SK-N-SH (cell line): ENCODE measurements at regions not wholly inside any gene's neighbourhood (a gene's known extent, or its start where the extent isn't known, plus 50 kb on each side); places are given as distances from the start of the nearest gene placed in this dataset.

ENCODE experiments used
- CTCF ChIA-PET: fragments of 300-600, 350-600 bp; formaldehyde crosslinking; extraction: SDS; loops from one replicate; lab custom pipeline; 2021; lab: Yijun Ruan, JAX
- POLR2A ChIA-PET: fragments of 350-600 bp; sonication (Branson Sonifier 250); formaldehyde crosslinking; extraction: SDS; loops from one replicate; lab custom pipeline; 2020; ENCODE audit warnings: antibody characterized with exemption, inconsistent platforms; lab: Yijun Ruan, JAX
- DNase-seq: peaks from one replicate; pipeline ENCODE4 v3.0.0; 2012
- H2AFZ ChIP-seq: fragments of 200-600 bp; sonication (generic); 2 replicates; pipeline ENCODE4 v1.8.1; 2016; ENCODE audit warnings: antibody characterized with exemption, mild to moderate bottlenecking, low read depth
- H3F3A ChIP-seq: fragments of 200-600 bp; sonication (generic); replicated peaks from 2 replicates; pipeline ENCODE3; 2016; ENCODE audit warnings: antibody characterized with exemption, mild to moderate bottlenecking; ENCODE audit not compliant: insufficient read depth
- H3K27ac ChIP-seq, 2 experiments: fragments of 200-500 bp in 1 of 2; fragments of 200-600 bp in 1 of 2; sonication (Bioruptor generic) in 1 of 2; sonication (generic), shearing (Covaris generic) in 1 of 2; 2 replicates each; pipeline versions ENCODE4 v1.5.1 to v1.6.1; 2014 to 2016; ENCODE audit warnings: low read depth in 2 of 2, inconsistent platforms in 1 of 2, low read length in 1 of 2, mild to moderate bottlenecking in 1 of 2, mixed read lengths in 1 of 2
- H3K27me3 ChIP-seq: fragments of 200-600 bp; sonication (generic), shearing (Covaris generic); 2 replicates; pipeline ENCODE4 v1.6.1; 2016; ENCODE audit warnings: mixed run types; ENCODE audit not compliant: insufficient read depth
- H3K36me3 ChIP-seq, 2 experiments: fragments of 200-500 bp in 1 of 2; fragments of 200-600 bp in 1 of 2; sonication (Bioruptor generic) in 1 of 2; sonication (generic) in 1 of 2; replicated peaks in 1 of 2; 2 replicates each; pipeline versions ENCODE3 to v1.5.1; 2014 to 2016; ENCODE audit warnings: low read length in 1 of 2, mild to moderate bottlenecking in 1 of 2; ENCODE audit not compliant: insufficient read depth in 2 of 2, control insufficient read depth in 1 of 2
- H3K4me1 ChIP-seq, 2 experiments: fragments of 200-500 bp in 1 of 2; fragments of 200-600 bp in 1 of 2; sonication (Bioruptor generic) in 1 of 2; sonication (generic), shearing (Covaris generic) in 1 of 2; 2 replicates each; pipeline versions ENCODE4 v1.5.1 to v1.6.1; 2014 to 2016; ENCODE audit warnings: low read depth in 1 of 2, low read length in 1 of 2, mixed run types in 1 of 2; ENCODE audit not compliant: insufficient read depth in 2 of 2, control insufficient read depth in 1 of 2
- H3K4me2 ChIP-seq: fragments of 200-600 bp; sonication (generic), shearing (Covaris generic); 2 replicates; pipeline ENCODE4 v1.6.1; 2017; ENCODE audit warnings: mixed run types
- H3K4me3 ChIP-seq, 2 experiments: fragments of 200-500 bp in 1 of 2; fragments of 200-600 bp in 1 of 2; sonication (Bioruptor generic) in 1 of 2; sonication (generic), shearing (Covaris generic) in 1 of 2; 2 replicates each; pipeline versions ENCODE4 v1.5.1 to v1.8.1; 2014 to 2016; ENCODE audit warnings: low read depth in 2 of 2, inconsistent platforms in 1 of 2, low read length in 1 of 2, mild to moderate bottlenecking in 1 of 2, mixed read lengths in 1 of 2, moderate library complexity in 1 of 2
- H3K79me2 ChIP-seq: fragments of 200-600 bp; sonication (generic); 2 replicates; pipeline ENCODE4 v1.8.1; 2017; ENCODE audit warnings: mild to moderate bottlenecking; ENCODE audit not compliant: insufficient read depth
- H3K9ac ChIP-seq: fragments of 200-600 bp; sonication (generic); 2 replicates; pipeline ENCODE4 v1.6.1; 2017; ENCODE audit warnings: mixed run types
- H3K9me2 ChIP-seq: fragments of 200-600 bp; sonication (generic); 2 replicates; pipeline ENCODE4 v1.6.1; 2017; ENCODE audit warnings: mixed run types
- H3K9me3 ChIP-seq: fragments of 200-600 bp; sonication (generic); 2 replicates; pipeline ENCODE4 v1.6.1; 2017; ENCODE audit warnings: mixed run types, mild to moderate bottlenecking, moderate library complexity
- H4K20me1 ChIP-seq: fragments of 200-600 bp; sonication (generic); 2 replicates; pipeline ENCODE4 v1.6.1; 2017; ENCODE audit warnings: mild to moderate bottlenecking, mixed run types; ENCODE audit not compliant: insufficient read depth
- CTCF ChIP-seq: fragments of 200-600 bp; sonication (generic); IDR thresholded peaks from 2 replicates; pipeline ENCODE4 v1.6.1; 2017; ENCODE audit warnings: antibody characterized with exemption, mild to moderate bottlenecking, moderate library complexity
- FOSL2 ChIP-seq: IDR thresholded peaks from 2 replicates; pipeline ENCODE4 v1.4.0; 2012; ENCODE audit warnings: low read depth, mild to moderate bottlenecking, moderate library complexity, borderline replicate concordance
- FOXJ3 ChIP-seq: sonication (generic); formaldehyde crosslinking; IDR thresholded peaks from 2 replicates; pipeline ENCODE4 v1.5.1; 2020; ENCODE audit warnings: mild to moderate bottlenecking, missing genetic modification reagents
- GATA2 ChIP-seq: sonication (generic); formaldehyde crosslinking; IDR thresholded peaks from 2 replicates; pipeline ENCODE4 v1.5.0; 2020; ENCODE audit warnings: mild to moderate bottlenecking, missing genetic modification reagents
- JUND ChIP-seq: IDR thresholded peaks from 2 replicates; pipeline ENCODE4 v1.4.0; 2012
- NFIC ChIP-seq: IDR thresholded peaks from 2 replicates; pipeline ENCODE4 v1.4.0; 2012; ENCODE audit warnings: borderline replicate concordance
- NRF1 ChIP-seq: IDR thresholded peaks from 2 replicates; pipeline ENCODE4 v1.6.1; 2012; ENCODE audit warnings: low read depth, mild to moderate bottlenecking, low read length
- PBX3 ChIP-seq: IDR thresholded peaks from 2 replicates; pipeline ENCODE4; 2012
- POLR2AphosphoS5 ChIP-seq: IDR thresholded peaks from 2 replicates; pipeline ENCODE4 v1.6.1; 2012; ENCODE audit warnings: low read depth, low read length
- RCOR1 ChIP-seq: fragments of 150-350 bp; IDR thresholded peaks from 2 replicates; pipeline ENCODE4 v1.6.1; 2017; ENCODE audit warnings: antibody characterized with exemption, low read length
- REST ChIP-seq: IDR thresholded peaks from 2 replicates; pipeline ENCODE4 v1.6.1; 2012; ENCODE audit warnings: mild to moderate bottlenecking, low read depth, low read length, moderate library complexity
- RFX5 ChIP-seq: IDR thresholded peaks from 2 replicates; pipeline ENCODE4 v1.6.1; 2012; ENCODE audit warnings: mild to moderate bottlenecking, improper control_type of control experiment, low read length
- SMC3 ChIP-seq: IDR thresholded peaks from 2 replicates; pipeline ENCODE4 v1.6.1; 2012; ENCODE audit warnings: low read depth, low read length, improper control_type of control experiment
- USF1 ChIP-seq: IDR thresholded peaks from 2 replicates; pipeline ENCODE4 v1.4.0; 2012; ENCODE audit warnings: low read depth, borderline replicate concordance
- YY1 ChIP-seq: IDR thresholded peaks from 2 replicates; pipeline ENCODE4 v1.4.0; 2012; ENCODE audit warnings: low read depth, mild to moderate bottlenecking
- ZBTB33 ChIP-seq: IDR thresholded peaks from 2 replicates; pipeline ENCODE4 v1.4.0; 2012; ENCODE audit warnings: low read depth, borderline replicate concordance
- WGBS: methylation state at CpG from one replicate; pipeline ENCODE4 v1.1.6; 2017; ENCODE audit warnings: low lambda C conversion rate; 5-methylcytosine and 5-hydroxymethylcytosine counted together

GRCh38 chr16:9568261-9568660, 476.8 kb downstream of the HAPSTR1 start:
- H3K27me3 ChIP-seq = no peaks in the 10 kb centered on the region
- WGBS = 10% methylated on average over 2 of the region's 2 CpGs
- TF ChIP-seq ZBTB33 = no peak
- TF ChIP-seq YY1 = no peak
- no peak for TF ChIP-seq JUND
- TF ChIP-seq RFX5 = no peak
- no peak for TF ChIP-seq POLR2AphosphoS5
- TF ChIP-seq CTCF = no peak
- no peak for TF ChIP-seq REST
- no peak for TF ChIP-seq FOSL2
- no peak for TF ChIP-seq NFIC
- no peak for TF ChIP-seq GATA2
- no peak for TF ChIP-seq FOXJ3 (CRISPR knock-in tag)
- no peaks in the 10 kb centered on the region for H3F3A ChIP-seq
- no peaks in the 10 kb centered on the region for H3K9me3 ChIP-seq
- H4K20me1 ChIP-seq = no peaks in the 10 kb centered on the region
- ChIA-PET POLR2A (no interaction called here), CTCF (interaction anchor here (0.6 kb wide), 1 partner anchor 158 kb away, joined by 3 read pairs; no protein-coding TSS in a partner anchor)
- H3K79me2 ChIP-seq = no peaks in the 10 kb centered on the region
- H3K9me2 ChIP-seq = no peaks in the 10 kb centered on the region
- no peak overlapping the region for H2AFZ ChIP-seq
- H3K4me3 ChIP-seq = no peak overlapping the region
- DNase-seq = no peak
- no peak overlapping the region for H3K27ac ChIP-seq
- no peak overlapping the region for H3K4me2 ChIP-seq
- H3K9ac ChIP-seq = no peak overlapping the region
- no peaks in the 10 kb centered on the region for H3K4me1 ChIP-seq
- no peaks in the 10 kb centered on the region for H3K36me3 ChIP-seq

GRCh38 chr16:9570521-9570920, 479.1 kb downstream of the HAPSTR1 start:
- H3K9me3 ChIP-seq = no peaks in the 10 kb centered on the region
- no peak overlapping the region for H3K4me3 ChIP-seq
- POLR2A ChIA-PET = no interaction called here
- no peak overlapping the region for H3K27ac ChIP-seq
- H3K79me2 ChIP-seq = no peaks in the 10 kb centered on the region
- CTCF ChIA-PET = no interaction called here
- no peaks in the 10 kb centered on the region for H3K36me3 ChIP-seq
- no peaks in the 10 kb centered on the region for H3K4me1 ChIP-seq
- no peak overlapping the region for H3K9ac ChIP-seq
- no peaks in the 10 kb centered on the region for H4K20me1 ChIP-seq
- H3K27me3 ChIP-seq = no peaks in the 10 kb centered on the region
- DNase-seq = no peak
- no peaks in the 10 kb centered on the region for H3F3A ChIP-seq
- H3K4me2 ChIP-seq = no peak overlapping the region
- no peaks in the 10 kb centered on the region for H3K9me2 ChIP-seq
- WGBS = 13% methylated on average over 3 of the region's 3 CpGs
- no peak overlapping the region for H2AFZ ChIP-seq
- TF ChIP-seq NRF1 (no peak), PBX3 (no peak), RCOR1 (no peak), SMC3 (no peak), USF1 (no peak), REST (no peak), YY1 (no peak), FOXJ3 (CRISPR knock-in tag) (no peak)
